Astrocyte (in vitro differentiated cells and primary cell): ENCODE measurements at regions not wholly inside any gene's neighbourhood (a gene's known extent, or its start where the extent isn't known, plus 50 kb on each side); places are given as distances from the start of the nearest gene placed in this dataset.
A peak's percentile ranks its signal among the peaks of the same experiment; 100 is the strongest.
"Not testable (repeated sequence)": the region's sequence is repeated elsewhere in the genome, so short reads cannot be mapped to it uniquely, and the experiment has no call there.

Source experiments
- DNase-seq: peaks from one replicate; pipeline ENCODE4 v3.0.0-alpha.2; 2010; ENCODE audit warnings: low read depth
- FAIRE-seq: peaks from 2 replicates; lab custom pipeline; 2011; peaks lifted over from hg19 to GRCh38; lab: Jason Lieb, UNC
- H2AFZ ChIP-seq: 2 replicates; pipeline ENCODE4 v1.6.0; 2012; ENCODE audit warnings: low read depth, low read length, inconsistent platforms
- H3K27ac ChIP-seq: 2 replicates; pipeline ENCODE4 v1.5.1; 2011; ENCODE audit warnings: low read depth, low read length, inconsistent platforms
- H3K27me3 ChIP-seq: 2 replicates; pipeline ENCODE4 v1.6.0; 2011; ENCODE audit warnings: low read length, inconsistent platforms; ENCODE audit not compliant: insufficient read depth
- H3K36me3 ChIP-seq: 2 replicates; pipeline ENCODE4 v1.5.1; 2011; ENCODE audit warnings: low read length, inconsistent platforms; ENCODE audit not compliant: insufficient read depth
- H3K4me1 ChIP-seq: 2 replicates; pipeline ENCODE4 v1.5.1; 2011; ENCODE audit warnings: low read length, inconsistent platforms; ENCODE audit not compliant: insufficient read depth
- H3K4me2 ChIP-seq: 2 replicates; pipeline ENCODE4 v1.6.0; 2012; ENCODE audit warnings: low read length, inconsistent platforms
- H3K4me3 ChIP-seq: 2 replicates; pipeline ENCODE4 v1.5.1; 2011; ENCODE audit warnings: low read depth, mild to moderate bottlenecking, low read length, inconsistent platforms; ENCODE audit not compliant: insufficient read depth
- H3K79me2 ChIP-seq: 2 replicates; pipeline ENCODE4 v1.6.0; 2012; ENCODE audit warnings: mild to moderate bottlenecking, low read length, inconsistent platforms; ENCODE audit not compliant: insufficient read depth
- H3K9ac ChIP-seq: 2 replicates; pipeline ENCODE4 v1.6.0; 2012; ENCODE audit warnings: mild to moderate bottlenecking, low read length, inconsistent platforms
- H3K9me3 ChIP-seq: 2 replicates; pipeline ENCODE4 v1.5.1; 2012; ENCODE audit warnings: low read depth, mild to moderate bottlenecking, low read length, inconsistent platforms; ENCODE audit not compliant: insufficient read depth
- H4K20me1 ChIP-seq: 2 replicates; pipeline ENCODE4 v1.6.0; 2012; ENCODE audit warnings: low read length, inconsistent platforms; ENCODE audit not compliant: insufficient read depth
- H3K27ac Mint-ChIP-seq: one replicate; pipeline ENCODE4 v1.8.0; 2021; ENCODE audit warnings: mild to moderate bottlenecking, mixed read lengths; ENCODE audit not compliant: unreplicated experiment
- H3K27me3 Mint-ChIP-seq: one replicate; pipeline ENCODE4 v1.8.0; 2021; ENCODE audit warnings: low read depth, mixed read lengths; ENCODE audit not compliant: unreplicated experiment
- H3K36me3 Mint-ChIP-seq: one replicate; pipeline ENCODE4 v1.8.0; 2021; ENCODE audit warnings: low read depth, mixed read lengths; ENCODE audit not compliant: unreplicated experiment
- H3K4me1 Mint-ChIP-seq: one replicate; pipeline ENCODE4 v1.8.0; 2021; ENCODE audit warnings: low read depth, mixed read lengths; ENCODE audit not compliant: unreplicated experiment
- H3K4me3 Mint-ChIP-seq: one replicate; pipeline ENCODE4 v1.8.0; 2021; ENCODE audit warnings: mild to moderate bottlenecking, moderate library complexity, mixed read lengths; ENCODE audit not compliant: unreplicated experiment
- H3K9me3 Mint-ChIP-seq: one replicate; pipeline ENCODE4 v1.8.0; 2021; ENCODE audit warnings: mild to moderate bottlenecking, mixed read lengths; ENCODE audit not compliant: unreplicated experiment
- CTCF ChIP-seq: IDR thresholded peaks from 2 replicates; pipeline ENCODE4 v1.5.1; 2011; ENCODE audit warnings: low read depth, mild to moderate bottlenecking, inconsistent platforms, low read length, moderate library complexity; ENCODE audit not compliant: insufficient read depth
- EZH2 ChIP-seq: IDR thresholded peaks from 2 replicates; pipeline ENCODE4 v1.6.1; 2012; ENCODE audit warnings: mild to moderate bottlenecking, low read length, inconsistent platforms; ENCODE audit not compliant: insufficient read depth

- Mint-ChIP-seq H3K27ac (peak overlapping the region; percentile 70), H3K9me3 (peaks cover 23% of the 10 kb centered on the region), H3K4me3 (no peak overlapping the region), H3K36me3 (peaks cover 2% of the 10 kb centered on the region), H3K4me1 (peaks cover 14% of the 10 kb centered on the region), H3K27me3 (no peaks in the 10 kb centered on the region)
- Histone ChIP-seq H3K9me3 (peaks cover 20% of the 10 kb centered on the region), H3K27me3 (no peaks in the 10 kb centered on the region), H4K20me1 (no peaks in the 10 kb centered on the region), H3K9ac (peak overlapping the region; percentile 41), H3K4me3 (no peak overlapping the region), H2AFZ (no peak overlapping the region), H3K4me1 (peaks cover 17% of the 10 kb centered on the region), H3K79me2 (no peaks in the 10 kb centered on the region), H3K27ac (peak overlapping the region; percentile 35), H3K36me3 (no peaks in the 10 kb centered on the region), H3K4me2 (peak overlapping the region; percentile 58)
- DNase-seq (peak; percentile 49), FAIRE-seq (no peak)
- no peak for TF ChIP-seq CTCF
- no peak for TF ChIP-seq EZH2
These were observed 60.8 kb upstream of the NAMPT start for GRCh38 chr7:106345421-106346166.

GRCh38 chr7:106344861-106345260 is 60.1 kb upstream of the NAMPT start:
- Histone ChIP-seq H3K9me3 (peaks cover 20% of the 10 kb centered on the region), H3K4me1 (peaks cover 17% of the 10 kb centered on the region), H3K9ac (no peak overlapping the region), H3K79me2 (no peaks in the 10 kb centered on the region), H3K27me3 (no peaks in the 10 kb centered on the region), H3K27ac (no peak overlapping the region), H3K4me3 (no peak overlapping the region), H3K4me2 (no peak overlapping the region), H2AFZ (no peak overlapping the region), H3K36me3 (no peaks in the 10 kb centered on the region), H4K20me1 (no peaks in the 10 kb centered on the region)
- peaks cover 26% of the 10 kb centered on the region for H3K9me3 Mint-ChIP-seq
- H3K27me3 Mint-ChIP-seq, result no peaks in the 10 kb centered on the region
- no peak overlapping the region for H3K27ac Mint-ChIP-seq
- H3K4me1 Mint-ChIP-seq, result peaks cover 14% of the 10 kb centered on the region
- TF ChIP-seq EZH2 (no peak), CTCF (no peak)
- H3K36me3 Mint-ChIP-seq, result peaks cover 2% of the 10 kb centered on the region
- FAIRE-seq (no peak), DNase-seq (peak; percentile 46)
- H3K4me3 Mint-ChIP-seq, result no peak overlapping the region

- Histone ChIP-seq H3K79me2 (no peaks in the 10 kb centered on the region), H3K27ac (no peak overlapping the region), H3K27me3 (no peaks in the 10 kb centered on the region), H3K4me1 (peaks cover 17% of the 10 kb centered on the region), H4K20me1 (no peaks in the 10 kb centered on the region), H3K9ac (no peak overlapping the region), H3K36me3 (no peaks in the 10 kb centered on the region), H3K4me2 (no peak overlapping the region), H3K4me3 (no peak overlapping the region), H2AFZ (no peak overlapping the region), H3K9me3 (peaks cover 14% of the 10 kb centered on the region)
- TF ChIP-seq EZH2, result no peak
- Mint-ChIP-seq H3K4me3 (no peak overlapping the region), H3K36me3 (peaks cover 2% of the 10 kb centered on the region), H3K27ac (no peak overlapping the region), H3K4me1 (peaks cover 14% of the 10 kb centered on the region), H3K27me3 (no peaks in the 10 kb centered on the region), H3K9me3 (peaks cover 26% of the 10 kb centered on the region)
- FAIRE-seq, result no peak
- no peak for DNase-seq
These were observed 59.4 kb upstream of the NAMPT start for GRCh38 chr7:106344211-106344610.

GRCh38 chr7:106342049-106342448 is 57.3 kb upstream of the NAMPT start:
- H3K36me3 ChIP-seq, H3K27me3 ChIP-seq, H3K27me3 Mint-ChIP-seq, H3K4me2 ChIP-seq, H3K79me2 ChIP-seq, H2AFZ ChIP-seq, H3K4me3 ChIP-seq, DNase-seq, H4K20me1 ChIP-seq, FAIRE-seq, H3K9ac ChIP-seq, H3K27ac Mint-ChIP-seq, H3K4me3 Mint-ChIP-seq, H3K27ac ChIP-seq, H3K36me3 Mint-ChIP-seq: not testable (repeated sequence)
- peaks cover 14% of the 10 kb centered on the region for H3K4me1 Mint-ChIP-seq
- peaks cover 30% of the 10 kb centered on the region for H3K9me3 Mint-ChIP-seq
- Histone ChIP-seq H3K9me3 (peaks cover 15% of the 10 kb centered on the region), H3K4me1 (peaks cover 17% of the 10 kb centered on the region)

GRCh38 chr7:106340247-106340596 is 55.4 kb upstream of the NAMPT start:
- not testable (repeated sequence) for H4K20me1 ChIP-seq, H3K4me3 Mint-ChIP-seq, H3K4me3 ChIP-seq, H3K79me2 ChIP-seq, H3K27ac Mint-ChIP-seq, H3K4me2 ChIP-seq, H3K36me3 ChIP-seq, H3K27me3 ChIP-seq, H3K4me1 Mint-ChIP-seq, FAIRE-seq, H3K4me1 ChIP-seq, DNase-seq, H3K36me3 Mint-ChIP-seq, H3K27me3 Mint-ChIP-seq, H2AFZ ChIP-seq, H3K27ac ChIP-seq, H3K9ac ChIP-seq
- peaks cover 30% of the 10 kb centered on the region for H3K9me3 Mint-ChIP-seq
- peaks cover 18% of the 10 kb centered on the region for H3K9me3 ChIP-seq
